ENCODE measurements at regions not wholly inside any gene's neighbourhood (a gene's known extent, or its start where the extent isn't known, plus 50 kb on each side); places are given as distances from the start of the nearest gene placed in this dataset.

DNA sequence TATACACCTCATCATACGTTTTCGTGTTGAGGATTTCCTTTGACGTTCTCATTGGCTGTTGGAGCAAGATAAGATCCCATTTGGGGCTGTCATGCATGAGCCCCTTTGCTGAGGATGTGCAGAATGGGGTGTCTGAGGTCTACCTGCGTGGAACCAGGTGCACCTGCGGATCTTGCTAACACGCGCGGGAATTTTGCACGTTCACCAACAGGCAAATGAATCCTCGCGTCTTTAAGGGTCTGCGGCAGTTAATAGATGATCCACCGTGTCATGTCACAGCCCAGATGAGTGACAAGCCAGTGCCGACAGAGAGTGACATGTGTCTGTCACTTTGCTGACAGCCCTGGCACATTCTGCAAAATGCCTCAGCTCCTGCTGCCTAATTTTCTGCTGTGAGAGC lies 56.3 kb upstream of the SHOX start:
- TF ChIP-seq, protein P1, sequence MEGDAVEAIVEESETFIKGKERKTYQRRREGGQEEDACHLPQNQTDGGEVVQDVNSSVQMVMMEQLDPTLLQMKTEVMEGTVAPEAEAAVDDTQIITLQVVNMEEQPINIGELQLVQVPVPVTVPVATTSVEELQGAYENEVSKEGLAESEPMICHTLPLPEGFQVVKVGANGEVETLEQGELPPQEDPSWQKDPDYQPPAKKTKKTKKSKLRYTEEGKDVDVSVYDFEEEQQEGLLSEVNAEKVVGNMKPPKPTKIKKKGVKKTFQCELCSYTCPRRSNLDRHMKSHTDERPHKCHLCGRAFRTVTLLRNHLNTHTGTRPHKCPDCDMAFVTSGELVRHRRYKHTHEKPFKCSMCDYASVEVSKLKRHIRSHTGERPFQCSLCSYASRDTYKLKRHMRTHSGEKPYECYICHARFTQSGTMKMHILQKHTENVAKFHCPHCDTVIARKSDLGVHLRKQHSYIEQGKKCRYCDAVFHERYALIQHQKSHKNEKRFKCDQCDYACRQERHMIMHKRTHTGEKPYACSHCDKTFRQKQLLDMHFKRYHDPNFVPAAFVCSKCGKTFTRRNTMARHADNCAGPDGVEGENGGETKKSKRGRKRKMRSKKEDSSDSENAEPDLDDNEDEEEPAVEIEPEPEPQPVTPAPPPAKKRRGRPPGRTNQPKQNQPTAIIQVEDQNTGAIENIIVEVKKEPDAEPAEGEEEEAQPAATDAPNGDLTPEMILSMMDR (IDR thresholded peaks at IDR 0.05), result no peak
- no peak for TF ChIP-seq POLR2A (IDR thresholded peaks at IDR 0.05)

Data from Peyer's patch (tissue), 4 donors.